Astrocyte of the cerebellum (primary cell): ENCODE measurements at regions not wholly inside any gene's neighbourhood (a gene's known extent, or its start where the extent isn't known, plus 50 kb on each side); places are given as distances from the start of the nearest gene placed in this dataset.

Experiments used
- DNase-seq: peaks from one replicate; pipeline ENCODE4 v3.0.0-alpha.2; 2011; ENCODE audit warnings: low read depth
- H3K4me3 ChIP-seq: 2 replicates; pipeline ENCODE4 v1.5.1; 2011; ENCODE audit warnings: mild to moderate bottlenecking, low read depth, low read length, moderate library complexity
- in situ Hi-C: cut with HindIII; loops from 2 replicates; pipeline ENCODE4 v1.10.0; 2017; ENCODE audit warnings: low sequenced_read_pairs
- TF ChIP-seq, protein P1 (sequence below): IDR thresholded peaks from 2 replicates; pipeline ENCODE4 v1.5.1; 2012; ENCODE audit warnings: low read length, low read depth, moderate library complexity, mild to moderate bottlenecking; ENCODE audit errors: missing control alignments

DNA sequence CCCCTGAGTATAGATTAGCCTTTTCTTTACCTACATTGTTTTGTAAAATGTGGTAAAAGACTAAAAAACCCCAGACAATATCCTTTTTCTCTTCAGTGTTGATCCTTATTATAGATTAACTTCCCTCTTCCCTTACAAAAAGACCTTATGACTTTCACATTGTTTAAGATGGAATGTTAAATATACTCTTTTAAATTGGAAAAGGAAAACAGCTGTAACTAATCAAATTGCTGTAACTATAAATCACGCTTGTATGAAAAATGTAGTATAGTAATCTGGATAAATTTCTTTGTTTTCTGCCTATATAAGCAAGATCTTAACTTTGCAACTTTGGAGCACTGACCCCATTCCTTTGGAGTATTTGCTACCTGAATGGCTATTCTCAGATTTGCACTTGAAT is 383.1 kb downstream of the FAM170A start:
- no peak overlapping the region for H3K4me3 ChIP-seq
- in situ Hi-C loops: no loop called here
- TF ChIP-seq, protein P1, sequence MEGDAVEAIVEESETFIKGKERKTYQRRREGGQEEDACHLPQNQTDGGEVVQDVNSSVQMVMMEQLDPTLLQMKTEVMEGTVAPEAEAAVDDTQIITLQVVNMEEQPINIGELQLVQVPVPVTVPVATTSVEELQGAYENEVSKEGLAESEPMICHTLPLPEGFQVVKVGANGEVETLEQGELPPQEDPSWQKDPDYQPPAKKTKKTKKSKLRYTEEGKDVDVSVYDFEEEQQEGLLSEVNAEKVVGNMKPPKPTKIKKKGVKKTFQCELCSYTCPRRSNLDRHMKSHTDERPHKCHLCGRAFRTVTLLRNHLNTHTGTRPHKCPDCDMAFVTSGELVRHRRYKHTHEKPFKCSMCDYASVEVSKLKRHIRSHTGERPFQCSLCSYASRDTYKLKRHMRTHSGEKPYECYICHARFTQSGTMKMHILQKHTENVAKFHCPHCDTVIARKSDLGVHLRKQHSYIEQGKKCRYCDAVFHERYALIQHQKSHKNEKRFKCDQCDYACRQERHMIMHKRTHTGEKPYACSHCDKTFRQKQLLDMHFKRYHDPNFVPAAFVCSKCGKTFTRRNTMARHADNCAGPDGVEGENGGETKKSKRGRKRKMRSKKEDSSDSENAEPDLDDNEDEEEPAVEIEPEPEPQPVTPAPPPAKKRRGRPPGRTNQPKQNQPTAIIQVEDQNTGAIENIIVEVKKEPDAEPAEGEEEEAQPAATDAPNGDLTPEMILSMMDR: no peak
- no peak for DNase-seq

DNA sequence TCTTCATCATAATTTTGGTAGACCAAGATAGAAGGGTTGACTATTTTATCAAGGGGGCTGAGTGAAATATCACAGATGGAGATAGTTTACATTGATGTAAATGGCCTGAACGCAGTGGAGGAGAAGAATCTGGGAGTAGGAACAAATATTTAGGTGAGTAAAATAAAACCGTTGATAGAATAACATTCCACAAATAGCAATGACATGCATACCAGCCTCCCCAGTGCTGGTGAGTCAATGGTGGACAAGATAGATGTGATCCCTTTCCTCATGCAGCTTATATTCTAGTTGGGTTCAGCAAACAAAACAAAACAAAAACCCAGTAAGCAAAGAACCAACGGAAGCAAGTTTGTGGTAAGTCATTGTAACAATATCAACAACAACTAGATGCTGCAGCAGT is 385.2 kb downstream of the FAM170A start:
- DNase-seq: no peak
- no peak overlapping the region for H3K4me3 ChIP-seq
- TF ChIP-seq, protein P1: no peak
- in situ Hi-C loops: no loop called here

DNA sequence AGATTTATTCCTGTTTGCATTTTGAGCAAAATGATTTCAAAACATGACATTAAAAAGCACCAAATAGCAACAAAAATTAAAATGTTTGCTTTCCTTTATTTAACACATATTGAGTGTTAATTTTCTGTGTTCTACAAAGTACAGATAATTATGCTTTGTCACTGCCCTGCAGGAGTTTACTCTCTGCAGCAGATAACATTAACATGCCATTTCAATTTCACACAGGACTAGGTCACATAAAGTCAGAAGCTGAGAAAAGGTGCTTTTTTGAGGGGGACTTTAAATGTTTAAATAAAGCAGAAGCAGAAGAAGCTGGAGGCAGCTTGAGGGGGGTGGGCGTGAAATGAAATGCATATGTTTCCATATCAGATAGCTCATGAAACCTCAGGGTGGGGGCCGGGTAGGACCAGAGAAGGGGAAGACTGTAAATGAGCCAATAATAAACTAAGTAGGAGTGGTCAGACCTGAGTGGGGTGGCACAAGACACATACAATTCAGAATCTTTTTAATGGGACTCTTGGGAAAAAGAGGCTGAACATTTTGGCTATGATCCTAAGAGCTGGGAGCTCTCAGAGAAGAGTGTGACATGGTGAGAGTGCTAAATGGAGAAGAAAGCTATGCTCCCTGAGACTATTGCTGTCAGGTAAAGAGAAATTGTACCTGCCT is 387.5 kb downstream of the FAM170A start:
- in situ Hi-C loops: no loop called here
- no peak for DNase-seq

DNA sequence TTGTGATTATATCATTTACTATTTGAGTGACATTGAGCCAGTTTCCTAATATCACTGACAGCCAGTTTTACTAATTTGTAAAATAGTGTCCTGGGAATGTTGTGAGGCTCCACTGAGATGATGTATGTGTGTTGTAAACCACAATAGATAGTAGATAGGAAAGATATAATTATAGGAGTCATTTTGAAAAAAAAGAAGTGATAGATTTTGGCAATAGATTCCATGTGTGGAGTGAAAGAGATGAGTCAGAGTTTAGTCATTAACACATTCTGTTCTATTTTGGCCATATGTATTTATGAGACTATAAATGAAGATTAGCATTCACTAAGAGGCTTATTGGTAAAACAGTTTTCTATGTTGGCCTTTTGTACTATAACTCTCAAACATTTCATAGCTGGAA is 388.2 kb downstream of the FAM170A start:
- TF ChIP-seq, protein P1: no peak
- no peak overlapping the region for H3K4me3 ChIP-seq
- peak; percentile 4 for DNase-seq
- in situ Hi-C loops: no loop called here

More for the DNA sequence above, 387.5 kb downstream of the FAM170A start:
- TF ChIP-seq, protein P1: no peak
- no peak overlapping the region for H3K4me3 ChIP-seq

DNA sequence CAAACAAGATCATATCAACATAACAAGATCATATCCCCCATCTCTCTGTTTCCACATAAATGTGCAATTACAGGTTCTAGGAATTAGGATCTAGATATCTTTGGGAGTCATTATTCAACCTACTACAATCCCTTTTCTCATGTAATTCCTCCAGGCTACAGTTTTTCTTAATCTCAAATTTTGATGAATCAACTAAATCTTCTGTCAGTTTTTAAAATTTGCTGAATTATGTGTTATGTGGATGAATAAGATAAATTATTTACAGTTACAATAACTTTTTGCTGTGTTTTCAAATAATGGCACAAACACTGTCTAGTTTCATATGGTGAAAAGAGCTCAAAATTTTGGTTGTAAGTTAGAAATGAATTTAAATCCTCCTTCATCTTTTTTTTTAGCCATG is 405.8 kb downstream of the FAM170A start:
- TF ChIP-seq, protein P1: no peak
- H3K4me3 ChIP-seq: no peak overlapping the region
- in situ Hi-C loops: no loop called here
- DNase-seq: no peak

DNA sequence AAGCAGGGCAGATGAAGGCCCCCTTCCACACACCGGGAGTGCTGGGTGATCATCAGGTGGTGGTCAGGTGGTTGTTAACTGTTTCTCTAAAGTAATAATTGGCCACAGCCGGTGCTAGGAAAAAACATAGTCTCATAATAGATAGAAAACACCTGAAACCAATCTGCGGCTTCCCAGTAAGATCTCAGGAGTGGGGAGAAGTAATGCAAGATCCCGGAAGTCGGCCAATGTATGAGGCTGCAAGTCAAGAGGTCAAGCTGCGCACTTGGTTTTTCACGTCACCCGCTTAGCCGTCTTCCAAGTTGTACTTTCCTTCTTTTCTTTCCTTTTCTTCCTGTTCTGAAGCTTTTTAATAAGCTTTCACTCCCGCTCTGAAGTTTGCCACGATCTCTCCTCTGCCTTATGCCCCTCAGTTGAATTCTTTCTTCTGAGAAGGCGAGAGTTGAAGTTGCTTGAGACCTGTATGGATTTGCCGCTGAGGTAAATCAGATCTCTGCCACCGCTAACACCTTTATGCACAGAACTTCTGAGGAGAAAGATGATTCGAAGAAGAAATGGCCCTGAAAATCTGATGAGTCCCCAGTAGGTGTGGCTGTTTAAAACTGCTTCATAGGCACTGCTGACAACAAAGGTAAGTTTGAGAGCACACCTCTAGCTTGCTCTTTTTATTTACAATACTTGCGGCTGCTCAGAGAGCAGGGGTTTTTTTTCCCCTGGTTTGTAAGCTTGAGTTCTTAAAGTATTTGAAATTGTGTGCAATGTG is 406.6 kb downstream of the FAM170A start:
- in situ Hi-C loops: no loop called here
- no peak overlapping the region for H3K4me3 ChIP-seq
- TF ChIP-seq, protein P1: no peak
- DNase-seq: no peak
